ENCODE measurements at regions not wholly inside any gene's neighbourhood (a gene's known extent, or its start where the extent isn't known, plus 50 kb on each side); places are given as distances from the start of the nearest gene placed in this dataset.
A peak's percentile ranks its signal among the peaks of the same experiment; 100 is the strongest.

- DNase-seq, result no peak
Measured at GRCh38 chr4:108261026-108261425, 92.3 kb upstream of the LEF1 start.

- no peak for DNase-seq
Measured at GRCh38 chr4:108256538-108256937, 87.8 kb upstream of the LEF1 start.

- no peak for DNase-seq
Measured at GRCh38 chr4:108255203-108255747, 86.5 kb upstream of the LEF1 start.

GRCh38 chr4:108249397-108249796 lies 80.7 kb upstream of the LEF1 start:
- no peak for DNase-seq

- peak; percentile 64 to 68 for DNase-seq
Measured at GRCh38 chr4:108247387-108248049, 78.8 kb upstream of the LEF1 start.

GRCh38 chr4:108244606-108245005 lies 75.9 kb upstream of the LEF1 start:
- no peak for DNase-seq

- no peak for DNase-seq
Measured at GRCh38 chr4:108240366-108240765, 71.6 kb upstream of the LEF1 start.

GRCh38 chr4:108237693-108238092 lies 69.0 kb upstream of the LEF1 start:
- no peak for DNase-seq

- no peak for DNase-seq
Measured at GRCh38 chr4:108236264-108236663, 67.5 kb upstream of the LEF1 start.

- DNase-seq, result no peak
Measured at GRCh38 chr4:108227923-108228322, 59.2 kb upstream of the LEF1 start.

- DNase-seq, result no peak
Measured at GRCh38 chr4:108224611-108225053, 55.9 kb upstream of the LEF1 start.

- no peak for DNase-seq
Measured at GRCh38 chr4:108223313-108223712, 54.6 kb upstream of the LEF1 start.

- DNase-seq, result no peak
Measured at GRCh38 chr4:108219998-108220397, 51.3 kb upstream of the LEF1 start.
